ENCODE measurements at regions not wholly inside any gene's neighbourhood (a gene's known extent, or its start where the extent isn't known, plus 50 kb on each side); places are given as distances from the start of the nearest gene placed in this dataset.

DNA sequence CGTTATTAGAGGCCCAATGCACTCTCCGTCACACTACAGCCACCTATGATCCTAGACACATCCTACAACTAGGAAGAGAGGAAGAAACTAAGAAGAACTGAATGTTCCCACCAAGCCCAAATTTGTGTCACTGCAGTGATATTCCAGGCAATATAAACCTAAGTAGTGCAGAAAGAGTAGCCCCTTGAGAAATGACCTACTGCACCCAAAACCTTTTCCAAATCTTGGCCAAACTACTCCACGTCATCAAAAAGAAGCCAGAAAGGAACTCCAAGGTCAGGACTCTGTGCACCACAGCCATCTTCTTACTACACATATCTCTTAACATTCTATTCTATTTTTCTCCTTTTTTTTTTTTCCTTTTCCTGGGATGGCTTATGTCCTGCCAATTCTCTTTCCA lies 60.2 kb downstream of the ADAMTS1 start:
- TF ChIP-seq POLR2AphosphoS5 (IDR thresholded peaks at IDR 0.05) (no peak), POLR2A (IDR thresholded peaks at IDR 0.05) (no peak), EP300 (IDR thresholded peaks at IDR 0.05) (no peak)
- TF ChIP-seq, protein P1, sequence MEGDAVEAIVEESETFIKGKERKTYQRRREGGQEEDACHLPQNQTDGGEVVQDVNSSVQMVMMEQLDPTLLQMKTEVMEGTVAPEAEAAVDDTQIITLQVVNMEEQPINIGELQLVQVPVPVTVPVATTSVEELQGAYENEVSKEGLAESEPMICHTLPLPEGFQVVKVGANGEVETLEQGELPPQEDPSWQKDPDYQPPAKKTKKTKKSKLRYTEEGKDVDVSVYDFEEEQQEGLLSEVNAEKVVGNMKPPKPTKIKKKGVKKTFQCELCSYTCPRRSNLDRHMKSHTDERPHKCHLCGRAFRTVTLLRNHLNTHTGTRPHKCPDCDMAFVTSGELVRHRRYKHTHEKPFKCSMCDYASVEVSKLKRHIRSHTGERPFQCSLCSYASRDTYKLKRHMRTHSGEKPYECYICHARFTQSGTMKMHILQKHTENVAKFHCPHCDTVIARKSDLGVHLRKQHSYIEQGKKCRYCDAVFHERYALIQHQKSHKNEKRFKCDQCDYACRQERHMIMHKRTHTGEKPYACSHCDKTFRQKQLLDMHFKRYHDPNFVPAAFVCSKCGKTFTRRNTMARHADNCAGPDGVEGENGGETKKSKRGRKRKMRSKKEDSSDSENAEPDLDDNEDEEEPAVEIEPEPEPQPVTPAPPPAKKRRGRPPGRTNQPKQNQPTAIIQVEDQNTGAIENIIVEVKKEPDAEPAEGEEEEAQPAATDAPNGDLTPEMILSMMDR (IDR thresholded peaks at IDR 0.05): no peak

Data from suprapubic skin (tissue), 4 donors.